ENCODE measurements at regions not wholly inside any gene's neighbourhood (a gene's known extent, or its start where the extent isn't known, plus 50 kb on each side); places are given as distances from the start of the nearest gene placed in this dataset.

GRCh38 chr9:118761016-118761790 is 608.0 kb downstream of the BRINP1 start:
- no peak for ATAC-seq
- TF ChIP-seq ISL1 (CRISPR knock-in tag; IDR thresholded peaks at IDR 0.05) (no peak), ZFP30 (CRISPR knock-in tag; IDR thresholded peaks at IDR 0.05) (no peak), CSRNP3 (CRISPR knock-in tag; IDR thresholded peaks at IDR 0.05) (no peak), ZNF565 (CRISPR knock-in tag; conservative IDR thresholded peaks at IDR 0.05; ENCODE audit: low read depth) (no peak), ESRRG (CRISPR knock-in tag; IDR thresholded peaks at IDR 0.05) (no peak), GLIS3 (CRISPR knock-in tag; IDR thresholded peaks at IDR 0.05) (no peak), ZC3H10 (CRISPR knock-in tag; IDR thresholded peaks at IDR 0.05) (no peak), SNAI2 (CRISPR knock-in tag; IDR thresholded peaks at IDR 0.05) (no peak), CREB5 (CRISPR knock-in tag; IDR thresholded peaks at IDR 0.05; ENCODE audit: low read depth) (no peak), BACH2 (CRISPR knock-in tag; IDR thresholded peaks at IDR 0.05; ENCODE audit: borderline replicate concordance) (no peak), TCF4 (CRISPR knock-in tag; IDR thresholded peaks at IDR 0.05; ENCODE audit: borderline replicate concordance) (no peak), TOX (CRISPR knock-in tag; IDR thresholded peaks at IDR 0.05; ENCODE audit: borderline replicate concordance) (no peak), POU6F1 (CRISPR knock-in tag; IDR thresholded peaks at IDR 0.05; ENCODE audit: borderline replicate concordance, low read depth) (no peak), PPARA (CRISPR knock-in tag; IDR thresholded peaks at IDR 0.05; ENCODE audit: borderline replicate concordance) (no peak), ARNTL (CRISPR knock-in tag; IDR thresholded peaks at IDR 0.05; ENCODE audit: borderline replicate concordance, low read depth) (no peak), TSHZ2 (CRISPR knock-in tag; IDR thresholded peaks at IDR 0.05) (no peak), PATZ1 (CRISPR knock-in tag; IDR thresholded peaks at IDR 0.05; ENCODE audit: borderline replicate concordance) (no peak), ZNF70 (CRISPR knock-in tag; IDR thresholded peaks at IDR 0.05) (no peak), RARB (CRISPR knock-in tag; IDR thresholded peaks at IDR 0.05) (no peak)

GRCh38 chr9:118767571-118767970 is 601.7 kb downstream of the BRINP1 start:
- TF ChIP-seq ZNF8 (CRISPR knock-in tag; IDR thresholded peaks at IDR 0.05) (no peak), GLIS3 (CRISPR knock-in tag; IDR thresholded peaks at IDR 0.05) (no peak), ZFP3 (CRISPR knock-in tag; IDR thresholded peaks at IDR 0.05) (no peak), TOX (CRISPR knock-in tag; IDR thresholded peaks at IDR 0.05; ENCODE audit: borderline replicate concordance) (no peak), ZNF565 (CRISPR knock-in tag; conservative IDR thresholded peaks at IDR 0.05; ENCODE audit: low read depth) (no peak), RARB (CRISPR knock-in tag; IDR thresholded peaks at IDR 0.05) (no peak), ZFP30 (CRISPR knock-in tag; IDR thresholded peaks at IDR 0.05) (no peak), CSRNP3 (CRISPR knock-in tag; IDR thresholded peaks at IDR 0.05) (no peak), BACH2 (CRISPR knock-in tag; IDR thresholded peaks at IDR 0.05; ENCODE audit: borderline replicate concordance) (no peak)
- no peak for ATAC-seq
